ENCODE measurements at regions not wholly inside any gene's neighbourhood (a gene's known extent, or its start where the extent isn't known, plus 50 kb on each side); places are given as distances from the start of the nearest gene placed in this dataset.
A peak's percentile ranks its signal among the peaks of the same experiment; 100 is the strongest.

DNA sequence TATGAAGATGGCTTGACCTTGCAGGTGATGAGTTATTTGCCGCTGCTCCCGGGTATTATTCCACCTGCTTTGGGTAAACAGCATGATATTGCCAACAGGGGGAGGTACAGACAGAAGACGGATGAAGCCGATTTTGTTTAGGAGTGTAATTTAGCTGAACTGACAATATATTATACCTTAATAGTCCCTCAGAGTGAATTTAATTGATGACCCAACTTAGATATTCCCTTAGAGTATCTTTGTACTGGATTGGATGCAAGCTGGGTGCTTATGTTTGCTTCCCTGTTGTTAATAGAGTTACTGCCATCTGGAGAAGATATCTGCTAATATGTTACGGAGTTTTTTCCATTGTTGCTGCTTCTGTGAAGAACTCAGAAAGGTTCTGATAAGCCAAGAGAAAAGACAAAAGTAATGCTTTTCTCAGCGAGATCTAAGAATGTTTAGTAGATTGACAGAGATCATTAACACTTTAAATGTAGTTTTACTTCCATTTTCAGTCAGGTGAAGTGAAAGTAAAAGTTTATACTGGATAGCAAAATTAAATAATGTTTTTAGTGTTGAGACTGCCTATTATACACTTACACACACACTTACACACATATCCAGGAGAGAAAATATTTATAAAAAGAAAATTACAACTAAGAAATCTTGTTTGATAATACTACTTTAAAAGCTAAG is 2220.8 kb upstream of the PCDH20 start:
- TF ChIP-seq, protein P1, sequence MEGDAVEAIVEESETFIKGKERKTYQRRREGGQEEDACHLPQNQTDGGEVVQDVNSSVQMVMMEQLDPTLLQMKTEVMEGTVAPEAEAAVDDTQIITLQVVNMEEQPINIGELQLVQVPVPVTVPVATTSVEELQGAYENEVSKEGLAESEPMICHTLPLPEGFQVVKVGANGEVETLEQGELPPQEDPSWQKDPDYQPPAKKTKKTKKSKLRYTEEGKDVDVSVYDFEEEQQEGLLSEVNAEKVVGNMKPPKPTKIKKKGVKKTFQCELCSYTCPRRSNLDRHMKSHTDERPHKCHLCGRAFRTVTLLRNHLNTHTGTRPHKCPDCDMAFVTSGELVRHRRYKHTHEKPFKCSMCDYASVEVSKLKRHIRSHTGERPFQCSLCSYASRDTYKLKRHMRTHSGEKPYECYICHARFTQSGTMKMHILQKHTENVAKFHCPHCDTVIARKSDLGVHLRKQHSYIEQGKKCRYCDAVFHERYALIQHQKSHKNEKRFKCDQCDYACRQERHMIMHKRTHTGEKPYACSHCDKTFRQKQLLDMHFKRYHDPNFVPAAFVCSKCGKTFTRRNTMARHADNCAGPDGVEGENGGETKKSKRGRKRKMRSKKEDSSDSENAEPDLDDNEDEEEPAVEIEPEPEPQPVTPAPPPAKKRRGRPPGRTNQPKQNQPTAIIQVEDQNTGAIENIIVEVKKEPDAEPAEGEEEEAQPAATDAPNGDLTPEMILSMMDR (conservative IDR thresholded peaks at IDR 0.05), result peak; percentile 57
- TF ChIP-seq ZFX (IDR thresholded peaks at IDR 0.05), result no peak

Measured in C4-2B (cell line).